ENCODE measurements at regions not wholly inside any gene's neighbourhood (a gene's known extent, or its start where the extent isn't known, plus 50 kb on each side); places are given as distances from the start of the nearest gene placed in this dataset.

DNA sequence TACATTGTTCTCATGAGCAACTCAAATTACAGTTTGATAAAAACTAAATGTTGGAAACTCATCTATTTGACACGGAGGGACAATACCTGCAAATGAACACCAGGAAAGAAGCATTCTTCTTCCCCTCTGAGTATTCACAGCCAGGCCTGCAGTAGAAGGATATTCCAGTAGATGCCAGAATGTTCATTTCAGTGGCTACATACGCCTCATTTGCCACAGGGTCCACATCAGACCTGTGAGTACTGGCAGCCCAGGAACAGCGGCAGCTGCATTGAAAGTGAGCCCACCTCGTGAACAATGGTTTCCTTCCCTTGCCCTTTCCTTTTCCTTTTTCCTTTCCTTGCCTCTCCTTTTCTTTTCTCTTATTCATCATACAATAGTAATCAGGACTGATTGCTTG, 81.1 kb upstream of the NEIL3 start:
- TF ChIP-seq GATA2 (IDR thresholded peaks at IDR 0.05; ENCODE audit: low read depth, low read length) (no peak), GATA3 (IDR thresholded peaks at IDR 0.05; ENCODE audit: low read depth, low read length) (no peak)
